Neural cell (in vitro differentiated cells): ENCODE measurements at regions not wholly inside any gene's neighbourhood (a gene's known extent, or its start where the extent isn't known, plus 50 kb on each side); places are given as distances from the start of the nearest gene placed in this dataset.

Experiments used
- H2AFZ ChIP-seq: fragments of 200-600, 300-800 bp; sonication (generic), shearing (Covaris generic); 2 replicates; pipeline ENCODE4 v1.6.0; 2014; ENCODE audit warnings: low read depth, mild to moderate bottlenecking, antibody characterized with exemption, low read length, moderate library complexity
- H3F3A ChIP-seq: fragments of 200-600 bp; shearing (Covaris generic); 2 replicates; pipeline ENCODE4 v1.6.1; 2016; ENCODE audit warnings: mild to moderate bottlenecking, moderate library complexity, mixed read lengths, antibody characterized with exemption, low read length; ENCODE audit not compliant: insufficient read depth, poor library complexity, severe bottlenecking
- H3K27ac ChIP-seq: fragments of 200-600, 300-800 bp; sonication (generic), shearing (Covaris generic); 2 replicates; pipeline ENCODE4 v1.5.1; 2014; ENCODE audit warnings: mild to moderate bottlenecking, low read length, moderate library complexity
- H3K27me3 ChIP-seq: fragments of 300-800, 200-600 bp; sonication (generic), shearing (Covaris generic); 2 replicates; pipeline ENCODE4 v1.6.0; 2014; ENCODE audit warnings: mild to moderate bottlenecking, low read depth, low read length, moderate library complexity; ENCODE audit not compliant: insufficient read depth
- H3K36me3 ChIP-seq: fragments of 300-800, 200-600 bp; sonication (generic), shearing (Covaris generic); 2 replicates; pipeline ENCODE4 v1.5.1; 2014; ENCODE audit warnings: mild to moderate bottlenecking, antibody characterized with exemption, low read length, moderate library complexity; ENCODE audit not compliant: insufficient read depth
- H3K4me2 ChIP-seq: fragments of 300-800, 200-600 bp; sonication (generic), shearing (Covaris generic); 2 replicates; pipeline ENCODE4 v1.6.0; 2014; ENCODE audit warnings: mild to moderate bottlenecking, low read length
- H3K4me3 ChIP-seq: fragments of 300-800, 200-600 bp; sonication (generic), shearing (Covaris generic); 2 replicates; pipeline ENCODE4 v1.5.1; 2014; ENCODE audit warnings: mild to moderate bottlenecking, low read length, moderate library complexity
- H3K79me2 ChIP-seq: fragments of 200-600 bp; shearing (Covaris generic); replicated peaks from 2 replicates; pipeline ENCODE4 v1.6.0; 2014; ENCODE audit warnings: mild to moderate bottlenecking, low read length, moderate library complexity; ENCODE audit not compliant: insufficient read depth
- H3K9ac ChIP-seq: fragments of 300-800, 200-600 bp; sonication (generic), shearing (Covaris generic); 2 replicates; pipeline ENCODE4 v1.6.1; 2016; ENCODE audit warnings: mild to moderate bottlenecking, low read length, mixed read lengths
- H3K9me2 ChIP-seq: fragments of 200-600 bp; shearing (Covaris generic); 2 replicates; pipeline ENCODE4 v1.6.1; 2016; ENCODE audit warnings: mild to moderate bottlenecking, low read length, mixed read lengths; ENCODE audit not compliant: insufficient read depth
- H3K9me3 ChIP-seq: fragments of 200-600, 300-800 bp; sonication (generic), shearing (Covaris generic); 2 replicates; pipeline ENCODE4 v1.6.1; 2016; ENCODE audit warnings: mild to moderate bottlenecking, mixed run types, low read length, moderate library complexity, mixed read lengths
- H4K20me1 ChIP-seq: fragments of 200-600 bp; shearing (Covaris generic); 2 replicates; pipeline ENCODE4 v1.6.1; 2016; ENCODE audit warnings: mild to moderate bottlenecking, mixed run types; ENCODE audit not compliant: insufficient read depth
- CTCF ChIP-seq: fragments of 450-650 bp; IDR thresholded peaks from 2 replicates; pipeline ENCODE4 v1.5.1; 2014; ENCODE audit warnings: antibody characterized with exemption, mild to moderate bottlenecking, moderate library complexity; ENCODE audit not compliant: poor library complexity, severe bottlenecking
- EP300 ChIP-seq: fragments of 450-650 bp; conservative IDR thresholded peaks from 2 replicates; pipeline ENCODE4 v1.6.1; 2014; ENCODE audit warnings: antibody characterized with exemption, mild to moderate bottlenecking, moderate library complexity; ENCODE audit not compliant: poor library complexity, severe bottlenecking
- EZH2 ChIP-seq: fragments of 200-600, 300-800 bp; shearing (Covaris generic), sonication (generic); IDR thresholded peaks from 2 replicates; pipeline ENCODE4 v1.6.1; 2014; ENCODE audit warnings: antibody characterized with exemption, low read length, borderline replicate concordance, mild to moderate bottlenecking; ENCODE audit not compliant: insufficient read depth, poor library complexity, severe bottlenecking
- MXI1 ChIP-seq: fragments of 450-650 bp; conservative IDR thresholded peaks from 2 replicates; pipeline ENCODE4 v1.6.1; 2014; ENCODE audit warnings: antibody characterized with exemption, mild to moderate bottlenecking; ENCODE audit not compliant: poor library complexity, severe bottlenecking
- POLR2AphosphoS5 ChIP-seq: IDR thresholded peaks from 2 replicates; pipeline ENCODE4 v1.6.1; 2012
- RAD21 ChIP-seq: fragments of 450-650 bp; conservative IDR thresholded peaks from 2 replicates; pipeline ENCODE4 v1.6.1; 2014; ENCODE audit warnings: antibody characterized with exemption, mild to moderate bottlenecking, moderate library complexity
- REST ChIP-seq: IDR thresholded peaks from 2 replicates; pipeline ENCODE4 v1.6.1; 2012; ENCODE audit warnings: borderline replicate concordance
- SMC3 ChIP-seq: fragments of 450-650 bp; conservative IDR thresholded peaks from 2 replicates; pipeline ENCODE4 v1.6.1; 2014; ENCODE audit warnings: antibody characterized with exemption, mild to moderate bottlenecking, moderate library complexity; ENCODE audit not compliant: poor library complexity
- TAF1 ChIP-seq: IDR thresholded peaks from 2 replicates; pipeline ENCODE4 v1.6.1; 2012; ENCODE audit warnings: low read depth

DNA sequence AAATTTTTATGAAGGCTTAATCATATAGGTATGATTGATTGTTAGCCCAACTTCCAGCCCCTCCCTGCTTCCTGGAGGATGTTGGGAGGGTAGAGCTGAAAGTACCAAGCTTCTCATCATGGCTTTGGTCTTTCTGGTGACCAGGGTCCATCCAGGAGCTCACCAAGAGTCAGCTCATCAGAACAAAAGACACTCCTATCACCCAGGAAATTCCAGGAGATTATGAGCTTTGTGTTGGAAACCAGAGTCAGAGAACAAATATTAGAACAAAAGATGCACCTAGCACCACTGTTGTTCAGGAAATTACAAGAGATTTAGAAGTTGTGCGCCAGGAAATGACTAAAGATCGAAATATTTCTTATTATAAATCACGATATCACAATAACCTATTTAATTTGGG lies 119.9 kb upstream of the THUMPD2 start:
- Histone ChIP-seq H2AFZ (no peak overlapping the region), H3K79me2 (no peaks in the 10 kb centered on the region), H3K9me2 (no peaks in the 10 kb centered on the region), H3K27me3 (no peaks in the 10 kb centered on the region), H3K27ac (no peak overlapping the region), H3K4me2 (no peak overlapping the region), H3K9me3 (peaks cover 3% of the 10 kb centered on the region), H3K9ac (no peak overlapping the region), H3K36me3 (no peaks in the 10 kb centered on the region), H3F3A (no peaks in the 10 kb centered on the region), H3K4me3 (no peak overlapping the region), H4K20me1 (no peaks in the 10 kb centered on the region)
- TF ChIP-seq SMC3 = no peak
- no peak for TF ChIP-seq REST
- no peak for TF ChIP-seq EP300
- TF ChIP-seq EZH2 = no peak
- no peak for TF ChIP-seq TAF1
- TF ChIP-seq MXI1 = no peak

DNA sequence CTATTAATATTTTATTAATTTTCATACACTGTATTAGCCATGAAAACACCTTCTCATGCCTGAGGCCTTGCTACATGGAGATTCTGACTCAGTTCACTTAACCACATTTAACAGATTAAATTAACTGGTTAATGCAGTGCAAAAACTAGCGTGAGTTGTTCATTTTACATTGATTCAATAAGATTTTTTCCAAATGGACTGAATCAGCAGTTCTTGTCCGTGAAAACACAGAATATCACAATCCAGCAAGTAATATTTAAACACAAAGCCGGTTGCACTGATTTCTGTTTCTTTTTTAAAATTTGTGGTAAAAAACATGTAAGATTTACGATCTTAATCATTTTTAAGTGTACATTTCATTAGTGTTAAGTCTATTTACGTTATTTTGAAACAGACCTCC lies 118.2 kb upstream of the THUMPD2 start:
- no peak overlapping the region for H2AFZ ChIP-seq

More for the DNA sequence above, 118.2 kb upstream of the THUMPD2 start:
- Histone ChIP-seq H3K9ac (no peak overlapping the region), H3K4me2 (no peak overlapping the region), H3K27me3 (no peaks in the 10 kb centered on the region), H4K20me1 (no peaks in the 10 kb centered on the region), H3K36me3 (no peaks in the 10 kb centered on the region), H3K9me2 (no peaks in the 10 kb centered on the region), H3F3A (no peaks in the 10 kb centered on the region), H3K79me2 (no peaks in the 10 kb centered on the region), H3K9me3 (peaks cover 3% of the 10 kb centered on the region), H3K4me3 (no peak overlapping the region), H3K27ac (no peak overlapping the region)
- TF ChIP-seq CTCF (no peak), EZH2 (no peak), TAF1 (no peak), POLR2AphosphoS5 (no peak), MXI1 (no peak), EP300 (no peak), SMC3 (no peak), RAD21 (no peak), REST (no peak)
